GM23338 (cell line): ENCODE measurements at regions not wholly inside any gene's neighbourhood (a gene's known extent, or its start where the extent isn't known, plus 50 kb on each side); places are given as distances from the start of the nearest gene placed in this dataset.

Experiments
- ATAC-seq: fragments of 200-7000 bp; cut with Tn5 transposase; 3 replicates; pipeline ENCODE4 v1.9.1; 2020
- DNase-seq: peaks from one replicate; pipeline ENCODE4 v3.0.0-alpha.2; 2015; ENCODE audit warnings: low spot score
- H2AFZ ChIP-seq: fragments of 200-600 bp; sonication (generic); 2 replicates; pipeline ENCODE4 v1.8.0; 2016; ENCODE audit warnings: antibody characterized with exemption, mild to moderate bottlenecking, moderate library complexity
- H3F3A ChIP-seq: fragments of 200-600 bp; sonication (generic); replicated peaks from 2 replicates; pipeline ENCODE4 v1.8.0; 2017; ENCODE audit warnings: antibody characterized with exemption, mixed run types, low read depth
- H3K27ac ChIP-seq: fragments of 200-600 bp; sonication (generic); 2 replicates; pipeline ENCODE4 v1.6.1; 2016; ENCODE audit warnings: low read depth
- H3K27me3 ChIP-seq: fragments of 200-600 bp; sonication (generic); 2 replicates; pipeline ENCODE4 v1.8.0; 2016; ENCODE audit warnings: mild to moderate bottlenecking, mixed run types, moderate library complexity; ENCODE audit not compliant: insufficient read depth
- H3K36me3 ChIP-seq: fragments of 200-600 bp; sonication (generic); 2 replicates; pipeline ENCODE4 v1.8.0; 2016; ENCODE audit warnings: mild to moderate bottlenecking; ENCODE audit not compliant: insufficient read depth
- H3K4me1 ChIP-seq: fragments of 200-600 bp; sonication (generic); 2 replicates; pipeline ENCODE4 v1.8.0; 2016; ENCODE audit warnings: mild to moderate bottlenecking, moderate library complexity; ENCODE audit not compliant: insufficient read depth
- H3K4me2 ChIP-seq: fragments of 200-600 bp; sonication (generic); 2 replicates; pipeline ENCODE4 v1.7.1; 2017; ENCODE audit warnings: mixed run types
- H3K4me3 ChIP-seq: fragments of 200-600 bp; sonication (generic); 2 replicates; pipeline ENCODE4 v1.6.1; 2016; ENCODE audit warnings: mixed run types
- H3K79me2 ChIP-seq: fragments of 200-600 bp; sonication (generic); replicated peaks from 2 replicates; pipeline ENCODE4 v1.8.0; 2017; ENCODE audit warnings: mild to moderate bottlenecking; ENCODE audit not compliant: insufficient read depth
- H3K9me2 ChIP-seq: fragments of 200-600 bp; sonication (generic); 2 replicates; pipeline ENCODE4 v1.8.0; 2017; ENCODE audit not compliant: insufficient read depth
- H4K20me1 ChIP-seq: fragments of 200-600 bp; sonication (generic); replicated peaks from 2 replicates; pipeline ENCODE4 v1.8.0; 2017; ENCODE audit warnings: mild to moderate bottlenecking; ENCODE audit not compliant: insufficient read depth
- H3K27ac Mint-ChIP-seq: 2 replicates; pipeline ENCODE4 v1.8.0; 2020; ENCODE audit warnings: inconsistent platforms, mild to moderate bottlenecking, moderate library complexity, mixed read lengths
- H3K27me3 Mint-ChIP-seq: 3 replicates; pipeline ENCODE4 v1.8.0; 2022; ENCODE audit warnings: low read depth, mild to moderate bottlenecking, moderate library complexity, mixed read lengths, inconsistent platforms; ENCODE audit not compliant: insufficient read depth, poor library complexity
- H3K36me3 Mint-ChIP-seq: 3 replicates; pipeline ENCODE4 v1.8.0; 2021; ENCODE audit warnings: low read depth, mild to moderate bottlenecking, inconsistent platforms, moderate library complexity, mixed read lengths
- H3K4me1 Mint-ChIP-seq: 3 replicates; pipeline ENCODE4 v1.8.0; 2020; ENCODE audit warnings: mild to moderate bottlenecking, inconsistent platforms, mixed read lengths
- H3K4me3 Mint-ChIP-seq: 3 replicates; pipeline ENCODE4 v1.8.0; 2021; ENCODE audit warnings: moderate library complexity, mild to moderate bottlenecking, inconsistent platforms, mixed read lengths
- H3K9me3 Mint-ChIP-seq: 3 replicates; pipeline ENCODE4 v1.8.0; 2020; ENCODE audit warnings: moderate library complexity, mild to moderate bottlenecking, inconsistent platforms, mixed read lengths
- REST ChIP-seq: IDR thresholded peaks from one replicate; pipeline ENCODE4 v1.6.1; 2018; ENCODE audit warnings: antibody characterized with exemption; ENCODE audit not compliant: unreplicated experiment
- ZNF462 ChIP-seq: fragments of 250-450 bp; sonication (Bioruptor Pico); IDR thresholded peaks from 2 replicates; pipeline ENCODE4 v1.5.0; 2020; ENCODE audit warnings: mild to moderate bottlenecking, moderate library complexity

GRCh38 chr13:76635232-76636230, 250.7 kb downstream of the KCTD12 start:
- ATAC-seq, result no peak
- no peaks in the 10 kb centered on the region for H3F3A ChIP-seq
- Mint-ChIP-seq H3K36me3 (no peaks in the 10 kb centered on the region), H3K27ac (no peak overlapping the region), H3K27me3 (no peaks in the 10 kb centered on the region), H3K4me1 (peaks cover 14% of the 10 kb centered on the region; the same call in 2 of the 3 replicates), H3K9me3 (no peaks in the 10 kb centered on the region), H3K4me3 (no peak overlapping the region)
- no peak overlapping the region for H3K4me3 ChIP-seq
- no peaks in the 10 kb centered on the region; the same call in 1 of the 2 replicates for H3K4me1 ChIP-seq
- no peak for TF ChIP-seq ZNF462
- no peak for TF ChIP-seq REST
- 0 out of 2 replicates have a peak overlapping the region, but pooled peaks have one; percentile 45 for H2AFZ ChIP-seq
- no peaks in the 10 kb centered on the region for H3K27me3 ChIP-seq
- no peaks in the 10 kb centered on the region for H3K79me2 ChIP-seq
- no peak for DNase-seq
- no peak overlapping the region for H3K27ac ChIP-seq
- H3K9me2 ChIP-seq, result peaks cover 6% of the 10 kb centered on the region
- H3K4me2 ChIP-seq, result no peak overlapping the region
- no peaks in the 10 kb centered on the region for H3K36me3 ChIP-seq
- H4K20me1 ChIP-seq, result no peaks in the 10 kb centered on the region
